MCF 10A (cell line): ENCODE measurements at regions not wholly inside any gene's neighbourhood (a gene's known extent, or its start where the extent isn't known, plus 50 kb on each side); places are given as distances from the start of the nearest gene placed in this dataset.

Experiments used
- BruUV-seq: library from RNA; stranded (reverse); fragments of 400-500 nt; replicated peaks from 2 replicates; lab custom pipeline; 2021; lab: Mats Ljungman, UMichigan
- CTCF ChIA-PET: fragments of 300-600 bp; sonication (Branson Sonifier 250); formaldehyde crosslinking; extraction: SDS; loops from one replicate; lab custom pipeline; 2021; ENCODE audit warnings: antibody characterized with exemption, inconsistent platforms; lab: Yijun Ruan, JAX
- POLR2A ChIA-PET: fragments of 300-600, 350-650 bp; sonication (Branson Sonifier 250); formaldehyde crosslinking; extraction: SDS; loops from one replicate; lab custom pipeline; 2020; ENCODE audit warnings: antibody characterized with exemption, inconsistent platforms; lab: Yijun Ruan, JAX
- DNase-seq: peaks from one replicate; pipeline ENCODE4 v3.0.0-alpha.2; 2018; ENCODE audit not compliant: unreplicated experiment
- H3K27ac Mint-ChIP-seq: one replicate; pipeline ENCODE4 v1.8.0; 2022; ENCODE audit warnings: mild to moderate bottlenecking, low read depth, mixed read lengths; ENCODE audit not compliant: unreplicated experiment
- H3K27me3 Mint-ChIP-seq: one replicate; pipeline ENCODE4 v1.8.0; 2022; ENCODE audit warnings: mixed read lengths; ENCODE audit not compliant: insufficient read depth, unreplicated experiment
- H3K36me3 Mint-ChIP-seq: one replicate; pipeline ENCODE4 v1.8.0; 2022; ENCODE audit warnings: mild to moderate bottlenecking, moderate library complexity, mixed read lengths; ENCODE audit not compliant: insufficient read depth, unreplicated experiment
- H3K4me1 Mint-ChIP-seq: one replicate; pipeline ENCODE4 v1.8.0; 2022; ENCODE audit warnings: mixed read lengths; ENCODE audit not compliant: insufficient read depth, unreplicated experiment
- H3K4me3 Mint-ChIP-seq: one replicate; pipeline ENCODE4 v1.8.0; 2022; ENCODE audit warnings: mild to moderate bottlenecking, moderate library complexity, mixed read lengths; ENCODE audit not compliant: unreplicated experiment
- H3K9me3 Mint-ChIP-seq: one replicate; pipeline ENCODE4 v1.8.0; 2022; ENCODE audit warnings: mixed read lengths; ENCODE audit not compliant: unreplicated experiment
- CTCF ChIP-seq: fragments of 200-600 bp; IDR thresholded peaks from one replicate; pipeline ENCODE4 v1.8.0; 2022; ENCODE audit warnings: antibody characterized with exemption, mild to moderate bottlenecking; ENCODE audit not compliant: unreplicated experiment
- intact Hi-C: fragments of 100-400 bp; cut with micrococcal nuclease; formaldehyde crosslinking; loops from 2 replicates; pipeline ENCODE4 v1.14.1; 2022

DNA sequence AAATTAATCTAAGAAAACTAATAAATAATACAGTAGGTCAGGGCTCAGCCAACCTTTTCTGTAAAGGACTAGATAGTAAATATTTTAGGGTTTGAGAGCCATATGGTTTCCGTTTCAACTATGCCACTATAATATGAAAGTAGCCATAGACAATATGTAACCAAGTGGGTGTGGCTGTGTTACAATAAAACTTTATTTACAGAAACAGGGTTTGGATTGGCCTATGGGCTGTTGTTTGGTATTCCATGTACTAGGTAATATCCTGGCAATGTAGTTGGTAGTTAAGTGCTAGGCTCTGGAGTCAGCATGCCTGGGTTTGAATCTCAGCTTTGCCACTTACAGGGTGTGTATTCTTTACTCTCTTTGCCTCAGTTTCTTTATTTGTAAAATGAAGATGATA lies 156.5 kb upstream of the RPH3A start:
- no TSS peak for BruUV-seq
- Mint-ChIP-seq H3K4me1 (no peaks in the 10 kb centered on the region), H3K4me3 (no peak overlapping the region), H3K27me3 (peaks cover 2% of the 10 kb centered on the region), H3K36me3 (no peaks in the 10 kb centered on the region), H3K9me3 (peaks cover 6% of the 10 kb centered on the region), H3K27ac (no peak overlapping the region)
- intact Hi-C loops: no loop called here
- DNase-seq: no peak
- ChIA-PET CTCF (no interaction called here), POLR2A (no interaction called here)
- TF ChIP-seq CTCF: no peak

DNA sequence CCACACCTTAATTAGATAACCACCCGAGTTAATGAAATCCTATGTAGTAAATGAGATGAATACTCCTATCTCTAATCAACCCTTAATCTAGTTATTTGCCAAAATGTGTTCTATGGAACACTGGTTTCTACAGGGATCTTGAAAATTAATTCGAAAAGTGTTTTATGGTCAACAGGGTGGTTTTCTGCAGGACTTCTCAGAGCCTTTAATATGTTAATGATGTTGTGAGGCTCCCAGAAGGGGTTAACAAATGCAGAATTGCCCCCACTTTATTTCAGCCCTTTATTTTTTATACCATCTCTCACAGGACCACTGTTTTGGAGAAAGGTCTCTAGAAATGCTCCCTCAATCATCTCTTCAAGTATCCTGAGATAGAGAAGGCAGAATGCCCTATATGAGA lies 153.1 kb upstream of the RPH3A start:
- no peak for TF ChIP-seq CTCF
- no peak for DNase-seq
- intact Hi-C loops: no loop called here
- Mint-ChIP-seq H3K4me3 (no peak overlapping the region), H3K36me3 (no peaks in the 10 kb centered on the region), H3K4me1 (no peaks in the 10 kb centered on the region), H3K9me3 (no peaks in the 10 kb centered on the region), H3K27me3 (peaks cover 30% of the 10 kb centered on the region), H3K27ac (no peak overlapping the region)
- POLR2A ChIA-PET: no interaction called here
- BruUV-seq: no TSS peak
- CTCF ChIA-PET: interaction anchor here (0.9 kb wide), 1 partner anchor 32 kb away, joined by 3 read pairs; no protein-coding TSS in a partner anchor

DNA sequence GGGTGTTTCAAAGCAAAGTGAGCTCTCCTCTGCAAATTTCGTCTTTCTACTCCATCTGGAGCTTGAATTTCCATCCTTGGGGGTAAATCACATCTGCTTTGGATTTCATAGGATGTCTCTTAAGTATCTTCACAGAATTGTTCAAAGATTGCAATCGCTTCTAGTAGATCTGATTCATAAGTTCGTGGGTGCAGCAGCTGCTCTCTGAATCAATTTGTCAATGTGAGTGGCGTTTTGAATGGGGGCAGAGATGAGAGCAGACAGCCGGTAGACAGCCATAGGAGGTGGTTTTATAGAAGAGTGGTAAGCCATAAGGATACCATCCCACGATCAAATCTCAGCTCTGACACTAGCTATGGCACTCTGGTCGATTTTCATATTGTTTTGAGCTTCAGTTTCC lies 146.0 kb upstream of the RPH3A start:
- no peaks in the 10 kb centered on the region for H3K36me3 Mint-ChIP-seq
- H3K27me3 Mint-ChIP-seq: peaks cover 49% of the 10 kb centered on the region
- no peaks in the 10 kb centered on the region for H3K4me1 Mint-ChIP-seq
- no peaks in the 10 kb centered on the region for H3K9me3 Mint-ChIP-seq
- CTCF ChIA-PET: interaction anchor here (1.0 kb wide), 1 partner anchor 385 kb away, joined by 3 read pairs; no protein-coding TSS in a partner anchor
- POLR2A ChIA-PET: no interaction called here
- DNase-seq: no peak
- H3K4me3 Mint-ChIP-seq: no peak overlapping the region
- no peak overlapping the region for H3K27ac Mint-ChIP-seq
- intact Hi-C loops: no loop called here
- BruUV-seq: no TSS peak
- no peak for TF ChIP-seq CTCF

GRCh38 chr12:112656141-112656540 lies 135.4 kb upstream of the RPH3A start:
- Mint-ChIP-seq H3K27me3 (no peaks in the 10 kb centered on the region), H3K9me3 (no peaks in the 10 kb centered on the region), H3K4me1 (no peaks in the 10 kb centered on the region), H3K27ac (no peak overlapping the region), H3K4me3 (no peak overlapping the region), H3K36me3 (no peaks in the 10 kb centered on the region)
- intact Hi-C loops: no loop called here
- BruUV-seq: no TSS peak
- ChIA-PET POLR2A (no interaction called here), CTCF (interaction anchor here (1.0 kb wide), 1 partner anchor 33 kb away, joined by 3 read pairs; no protein-coding TSS in a partner anchor)
- TF ChIP-seq CTCF: no peak
- DNase-seq: no peak
